ENCODE measurements at regions not wholly inside any gene's neighbourhood (a gene's known extent, or its start where the extent isn't known, plus 50 kb on each side); places are given as distances from the start of the nearest gene placed in this dataset.
"Not testable (repeated sequence)": the region's sequence is repeated elsewhere in the genome, so short reads cannot be mapped to it uniquely, and the experiment has no call there.

DNA sequence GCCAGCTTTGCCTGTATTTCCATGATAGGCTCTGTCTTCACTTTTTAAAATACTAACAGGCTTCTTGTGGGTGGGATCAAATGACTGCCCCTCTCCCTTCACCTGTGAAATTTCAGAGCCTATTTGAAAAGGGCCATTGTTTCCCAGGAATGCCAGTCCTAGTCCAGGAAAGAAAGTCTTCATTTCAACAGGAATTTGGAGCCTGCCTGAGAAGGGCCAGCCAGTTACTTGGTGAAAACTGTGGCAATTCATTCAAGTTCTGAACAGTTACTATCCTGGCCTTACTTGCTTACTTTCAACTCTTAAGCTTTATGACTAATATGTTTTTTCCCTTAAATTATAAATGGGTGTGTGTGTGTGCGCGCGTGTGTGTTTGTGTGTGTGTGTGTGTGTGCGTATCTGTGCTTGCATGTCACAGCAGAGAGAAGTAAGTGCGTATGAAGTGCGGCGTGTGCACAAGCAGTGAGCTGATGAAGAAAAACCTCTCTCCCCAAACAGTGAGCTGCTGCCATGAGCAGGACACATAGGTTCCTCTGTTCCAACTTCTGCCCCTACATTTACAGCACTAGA is 67.5 kb upstream of the RNPC3 start:
- H3K27me3 ChIP-seq = no peaks in the 10 kb centered on the region
- no peak for TF ChIP-seq EP300 (IDR thresholded peaks at IDR 0.05)
- no peak for DNase-seq (ENCODE audit: low spot score in 2 of 2)
- H3K4me3 ChIP-seq = no peak overlapping the region
- 62 to 70% methylated on average over 7 of the region's 7 CpGs for WGBS, 2 donors
- H3K9me3 ChIP-seq = no peaks in the 10 kb centered on the region
- no peaks in the 10 kb centered on the region for H3K36me3 ChIP-seq
- H3K4me1 ChIP-seq = peaks cover 0 to 19% (median 0%) of the 10 kb centered on the region in 4 donors
- no peak overlapping the region for H3K27ac ChIP-seq

DNA sequence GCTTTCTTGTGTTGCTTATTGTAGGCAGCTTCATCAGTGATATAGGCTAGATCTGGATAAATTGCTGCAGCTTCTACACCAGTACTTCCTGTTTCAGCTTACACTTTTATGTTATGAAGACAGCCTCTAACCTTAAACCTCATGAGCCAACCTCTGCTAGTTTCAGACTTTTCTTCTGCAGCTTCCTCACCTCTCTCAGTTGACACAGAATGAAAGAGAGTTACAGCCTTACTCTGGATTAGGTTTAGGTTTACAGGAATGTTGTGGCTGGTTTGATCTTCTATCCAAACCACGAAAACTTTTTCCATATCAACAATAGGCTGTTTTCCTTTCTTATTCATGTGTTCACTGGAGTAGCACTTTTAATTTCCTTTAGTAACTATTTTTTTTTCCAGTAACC is 76.9 kb upstream of the RNPC3 start:
- TF ChIP-seq POLR2A (IDR thresholded peaks at IDR 0.05) (no peak), EP300 (IDR thresholded peaks at IDR 0.05) (no peak)
- TF ChIP-seq, protein P1, sequence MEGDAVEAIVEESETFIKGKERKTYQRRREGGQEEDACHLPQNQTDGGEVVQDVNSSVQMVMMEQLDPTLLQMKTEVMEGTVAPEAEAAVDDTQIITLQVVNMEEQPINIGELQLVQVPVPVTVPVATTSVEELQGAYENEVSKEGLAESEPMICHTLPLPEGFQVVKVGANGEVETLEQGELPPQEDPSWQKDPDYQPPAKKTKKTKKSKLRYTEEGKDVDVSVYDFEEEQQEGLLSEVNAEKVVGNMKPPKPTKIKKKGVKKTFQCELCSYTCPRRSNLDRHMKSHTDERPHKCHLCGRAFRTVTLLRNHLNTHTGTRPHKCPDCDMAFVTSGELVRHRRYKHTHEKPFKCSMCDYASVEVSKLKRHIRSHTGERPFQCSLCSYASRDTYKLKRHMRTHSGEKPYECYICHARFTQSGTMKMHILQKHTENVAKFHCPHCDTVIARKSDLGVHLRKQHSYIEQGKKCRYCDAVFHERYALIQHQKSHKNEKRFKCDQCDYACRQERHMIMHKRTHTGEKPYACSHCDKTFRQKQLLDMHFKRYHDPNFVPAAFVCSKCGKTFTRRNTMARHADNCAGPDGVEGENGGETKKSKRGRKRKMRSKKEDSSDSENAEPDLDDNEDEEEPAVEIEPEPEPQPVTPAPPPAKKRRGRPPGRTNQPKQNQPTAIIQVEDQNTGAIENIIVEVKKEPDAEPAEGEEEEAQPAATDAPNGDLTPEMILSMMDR (IDR thresholded peaks at IDR 0.05) = no peak
- H3K27ac ChIP-seq = no peak overlapping the region
- 59 to 63% methylated on average over 1 of the region's 1 CpG for WGBS, 2 donors

DNA sequence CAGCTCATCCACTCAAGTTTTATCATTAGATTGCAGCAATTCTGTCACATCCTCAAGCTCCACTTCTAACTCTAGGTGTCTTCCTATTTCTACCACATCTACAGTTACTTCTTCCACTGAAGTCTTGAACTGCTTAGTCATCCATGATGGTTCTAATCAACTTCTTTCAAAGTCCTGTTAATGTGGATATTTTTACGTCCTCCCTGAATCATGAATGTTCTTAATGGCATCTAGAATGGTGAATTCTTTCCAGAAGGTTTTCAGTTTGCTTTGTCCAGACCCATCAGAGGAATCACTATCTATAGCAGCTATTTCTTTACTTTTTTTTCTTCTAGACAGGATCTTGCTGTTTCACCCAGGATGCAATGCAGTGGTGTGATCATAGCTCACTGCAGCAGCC is 78.0 kb upstream of the RNPC3 start:
- Histone ChIP-seq H3K4me3 (no peak overlapping the region), H3K36me3 (no peaks in the 10 kb centered on the region), H3K9me3 (no peaks in the 10 kb centered on the region), H3K4me1 (no peaks in the 10 kb centered on the region), H3K27ac (no peak overlapping the region), H3K27me3 (no peaks in the 10 kb centered on the region)
- no peak for DNase-seq (ENCODE audit: low spot score in 2 of 2)
- 89 to 95% methylated on average over 1 of the region's 1 CpG for WGBS, 2 donors
- no peak for TF ChIP-seq POLR2A (IDR thresholded peaks at IDR 0.05)
- TF ChIP-seq EP300 (IDR thresholded peaks at IDR 0.05) = no peak
- TF ChIP-seq, protein P1 (IDR thresholded peaks at IDR 0.05) = no peak

More for the DNA sequence above, 76.9 kb upstream of the RNPC3 start:
- no peak for DNase-seq (ENCODE audit: low spot score in 2 of 2)
- no peak overlapping the region for H3K4me3 ChIP-seq
- no peaks in the 10 kb centered on the region for H3K36me3 ChIP-seq
- H3K9me3 ChIP-seq = no peaks in the 10 kb centered on the region
- H3K4me1 ChIP-seq = no peaks in the 10 kb centered on the region
- no peaks in the 10 kb centered on the region for H3K27me3 ChIP-seq

DNA sequence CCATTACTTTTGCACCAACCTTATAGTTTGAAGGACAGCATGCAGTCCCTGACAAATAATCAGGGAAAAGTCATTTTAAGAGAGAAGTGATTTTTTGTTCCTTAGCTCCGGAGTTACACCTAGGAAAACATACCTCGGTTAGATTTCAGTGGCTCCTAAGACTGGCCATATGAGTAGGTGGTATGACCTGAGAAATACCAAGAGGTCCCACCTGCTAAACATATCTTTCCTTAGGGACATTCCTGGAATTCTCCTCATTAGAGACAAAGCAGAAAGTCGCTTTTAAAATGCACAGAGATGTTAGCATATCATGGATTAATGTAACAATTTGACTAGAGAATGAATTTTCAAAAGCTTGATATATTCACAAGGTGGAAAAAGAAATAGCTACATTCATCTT is 84.2 kb upstream of the RNPC3 start:
- DNase-seq (ENCODE audit: low spot score in 2 of 2) = no peak
- H3K9me3 ChIP-seq = no peaks in the 10 kb centered on the region
- TF ChIP-seq POLR2A (IDR thresholded peaks at IDR 0.05) (no peak), EP300 (IDR thresholded peaks at IDR 0.05) (no peak)
- TF ChIP-seq, protein P1 (IDR thresholded peaks at IDR 0.05) = no peak
- no peak overlapping the region for H3K4me3 ChIP-seq
- 60 to 63% methylated on average over 3 of the region's 3 CpGs for WGBS, 2 donors
- no peak overlapping the region for H3K27ac ChIP-seq
- no peaks in the 10 kb centered on the region for H3K36me3 ChIP-seq
- H3K4me1 ChIP-seq = no peaks in the 10 kb centered on the region
- H3K27me3 ChIP-seq = no peaks in the 10 kb centered on the region

DNA sequence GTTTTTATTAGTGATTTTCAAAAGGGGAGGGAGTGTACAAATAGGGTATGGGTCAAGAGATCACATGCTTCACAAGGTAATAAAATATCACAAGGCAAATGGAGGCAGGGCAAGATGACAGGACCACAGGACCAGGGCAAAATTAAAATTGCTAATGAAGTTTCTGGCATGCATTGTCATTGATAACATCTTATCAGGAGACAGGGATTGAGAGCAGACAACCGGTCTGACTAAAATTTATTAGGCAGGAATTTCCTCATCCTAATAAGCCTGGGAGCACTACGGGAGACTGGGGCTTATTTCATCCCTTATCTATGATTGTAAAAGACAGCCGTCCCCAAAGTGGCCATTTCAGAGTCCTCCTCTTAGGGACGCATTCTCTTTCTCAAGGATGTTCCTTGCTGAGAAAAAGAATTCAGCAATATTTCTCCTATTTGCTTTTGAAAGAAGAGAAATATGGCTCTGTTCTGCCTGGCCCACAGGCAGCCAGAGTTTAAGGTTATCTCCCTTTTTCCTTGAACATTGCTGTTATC is 88.9 kb upstream of the RNPC3 start:
- H3K36me3 ChIP-seq; H3K27ac ChIP-seq; H3K4me1 ChIP-seq; H3K27me3 ChIP-seq; H3K9me3 ChIP-seq; DNase-seq (ENCODE audit: low spot score in 2 of 2); H3K4me3 ChIP-seq: not testable (repeated sequence)
- WGBS, 2 donors = 81 to 92% methylated on average over 4 of the region's 4 CpGs

DNA sequence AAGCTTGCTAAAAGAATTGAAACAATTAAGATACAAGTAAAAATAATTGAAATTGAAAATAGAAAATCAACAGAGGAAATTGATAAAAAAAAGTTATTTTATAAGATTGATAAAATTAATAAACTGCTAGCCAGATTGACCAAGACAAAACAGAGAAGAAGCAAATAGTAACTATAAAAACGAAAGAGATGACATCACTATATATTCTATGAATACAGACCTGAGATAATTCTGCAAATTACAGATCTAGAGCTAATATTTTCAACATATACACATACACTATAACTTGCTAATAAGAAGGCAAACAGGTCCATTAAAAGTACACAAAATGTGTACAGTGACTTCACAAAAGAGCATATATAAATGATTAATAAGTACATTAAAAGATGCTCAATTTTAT is 90.1 kb upstream of the RNPC3 start:
- DNase-seq (ENCODE audit: low spot score in 2 of 2) = no peak
- Histone ChIP-seq H3K36me3 (no peaks in the 10 kb centered on the region), H3K27me3 (no peaks in the 10 kb centered on the region), H3K4me3 (no peak overlapping the region), H3K27ac (no peak overlapping the region), H3K9me3 (no peaks in the 10 kb centered on the region), H3K4me1 (no peaks in the 10 kb centered on the region)
- WGBS, 2 donors = 79 to 100% methylated on average over 1 of the region's 1 CpG
- TF ChIP-seq, protein P1 (IDR thresholded peaks at IDR 0.05) = no peak
- TF ChIP-seq EP300 (IDR thresholded peaks at IDR 0.05) = no peak
- TF ChIP-seq POLR2A (IDR thresholded peaks at IDR 0.05) = no peak

All from tibial nerve (tissue), 4 donors.